Ascending aorta (tissue), 2 donors: ENCODE measurements at regions not wholly inside any gene's neighbourhood (a gene's known extent, or its start where the extent isn't known, plus 50 kb on each side); places are given as distances from the start of the nearest gene placed in this dataset.

Source experiments
- DNase-seq, 2 donors: peaks; one replicate each; pipeline ENCODE4 v3.0.0-alpha.2; 2019; ENCODE audit warnings: low spot score in 2 of 2
- H3K27ac ChIP-seq, 2 donors: fragments of 200-600 bp; sonication (generic); one replicate each; pipeline ENCODE4 v1.5.1; 2016 to 2017; ENCODE audit warnings: mild to moderate bottlenecking in 1 of 2
- H3K27me3 ChIP-seq: fragments of 200-600 bp; sonication (generic); one replicate; pipeline ENCODE4 v1.5.1; 2017
- H3K36me3 ChIP-seq, 2 donors: fragments of 200-600 bp; sonication (generic); one replicate each; pipeline ENCODE4 v1.5.1; 2016
- H3K4me1 ChIP-seq, 2 donors: fragments of 200-600 bp; sonication (generic); one replicate each; pipeline ENCODE4 v1.5.1; 2016 to 2017; ENCODE audit warnings: mild to moderate bottlenecking in 1 of 2
- H3K4me3 ChIP-seq, 2 donors: fragments of 200-600 bp; sonication (generic); one replicate each; pipeline ENCODE4 v1.5.1; 2016 to 2017; ENCODE audit warnings: mild to moderate bottlenecking in 1 of 2
- H3K9me3 ChIP-seq, 2 donors: fragments of 200-600 bp; sonication (generic); one replicate each; pipeline ENCODE4 v1.5.1; 2016
- intact Hi-C: fragments of 100-400 bp; cut with DNase I; formaldehyde crosslinking; loops from one replicate; pipeline ENCODE4 v1.15.1; 2023
- TF ChIP-seq, protein P1 (sequence below), 3 experiments: fragments of 200-600 bp in 2 of 3; fragments of 450-650 bp in 1 of 3; sonication (generic) in 2 of 3; IDR thresholded peaks; one replicate each; pipeline ENCODE4 v1.5.1; 2016 to 2019; ENCODE audit warnings: antibody characterized with exemption in 3 of 3, mild to moderate bottlenecking in 1 of 3, moderate library complexity in 1 of 3

DNA sequence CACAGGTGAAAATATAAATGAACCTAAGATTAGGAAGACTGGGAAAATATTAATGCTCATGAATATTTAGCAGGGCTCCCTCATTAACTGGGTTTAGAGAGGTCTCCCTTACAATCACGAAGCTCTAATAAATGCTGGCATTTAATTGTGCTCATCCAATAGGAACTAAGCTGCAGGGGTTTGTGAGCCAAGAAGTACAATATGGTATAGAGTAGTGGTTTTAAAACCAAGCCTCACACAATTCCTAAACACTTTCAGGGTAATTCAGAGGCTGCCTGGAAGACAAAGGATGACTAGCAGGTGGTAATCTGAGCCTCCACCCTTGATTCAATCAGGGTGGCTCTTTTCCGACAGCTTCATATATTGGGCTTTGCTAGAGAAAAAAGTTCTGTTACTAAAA, 103.3 kb downstream of the GPAM start:
- intact Hi-C loops: no loop called here
- TF ChIP-seq, protein P1, sequence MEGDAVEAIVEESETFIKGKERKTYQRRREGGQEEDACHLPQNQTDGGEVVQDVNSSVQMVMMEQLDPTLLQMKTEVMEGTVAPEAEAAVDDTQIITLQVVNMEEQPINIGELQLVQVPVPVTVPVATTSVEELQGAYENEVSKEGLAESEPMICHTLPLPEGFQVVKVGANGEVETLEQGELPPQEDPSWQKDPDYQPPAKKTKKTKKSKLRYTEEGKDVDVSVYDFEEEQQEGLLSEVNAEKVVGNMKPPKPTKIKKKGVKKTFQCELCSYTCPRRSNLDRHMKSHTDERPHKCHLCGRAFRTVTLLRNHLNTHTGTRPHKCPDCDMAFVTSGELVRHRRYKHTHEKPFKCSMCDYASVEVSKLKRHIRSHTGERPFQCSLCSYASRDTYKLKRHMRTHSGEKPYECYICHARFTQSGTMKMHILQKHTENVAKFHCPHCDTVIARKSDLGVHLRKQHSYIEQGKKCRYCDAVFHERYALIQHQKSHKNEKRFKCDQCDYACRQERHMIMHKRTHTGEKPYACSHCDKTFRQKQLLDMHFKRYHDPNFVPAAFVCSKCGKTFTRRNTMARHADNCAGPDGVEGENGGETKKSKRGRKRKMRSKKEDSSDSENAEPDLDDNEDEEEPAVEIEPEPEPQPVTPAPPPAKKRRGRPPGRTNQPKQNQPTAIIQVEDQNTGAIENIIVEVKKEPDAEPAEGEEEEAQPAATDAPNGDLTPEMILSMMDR (IDR thresholded peaks at IDR 0.05): no peak
- no peaks in the 10 kb centered on the region for H3K36me3 ChIP-seq

DNA sequence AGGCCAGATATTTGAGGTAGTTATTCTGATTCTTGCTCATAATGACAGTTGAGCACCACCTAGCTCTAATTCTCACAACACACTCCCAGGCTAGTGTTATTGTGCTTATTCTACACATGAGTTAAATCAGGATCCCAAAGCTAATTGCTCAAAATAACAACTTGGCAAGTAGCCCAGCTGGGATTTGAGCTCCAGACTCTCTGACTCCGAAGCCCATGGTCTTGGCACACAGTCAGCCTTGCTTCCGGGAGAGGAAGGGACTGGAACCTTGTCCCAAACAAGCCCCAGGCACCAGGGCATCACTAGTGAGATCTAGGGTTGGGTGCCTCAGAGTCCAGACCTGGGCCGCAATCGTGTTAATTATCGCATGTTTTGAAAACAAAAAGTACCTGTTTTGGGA, 101.4 kb downstream of the GPAM start:
- H3K27ac ChIP-seq: no peak overlapping the region
- TF ChIP-seq, protein P1 (IDR thresholded peaks at IDR 0.05): no peak
- H3K36me3 ChIP-seq: no peaks in the 10 kb centered on the region
- peaks cover 0 to 2% of the 10 kb centered on the region in 2 donors for H3K4me1 ChIP-seq
- no peak overlapping the region for H3K4me3 ChIP-seq
- intact Hi-C loops: no loop called here
- DNase-seq: no peak
- H3K27me3 ChIP-seq: no peaks in the 10 kb centered on the region
- no peaks in the 10 kb centered on the region for H3K9me3 ChIP-seq

More for the DNA sequence above, 103.3 kb downstream of the GPAM start:
- Histone ChIP-seq H3K27me3 (no peaks in the 10 kb centered on the region), H3K27ac (no peak overlapping the region), H3K9me3 (no peaks in the 10 kb centered on the region), H3K4me1 (peaks cover 0 to 2% of the 10 kb centered on the region in 2 donors), H3K4me3 (no peak overlapping the region)
- no peak for DNase-seq

DNA sequence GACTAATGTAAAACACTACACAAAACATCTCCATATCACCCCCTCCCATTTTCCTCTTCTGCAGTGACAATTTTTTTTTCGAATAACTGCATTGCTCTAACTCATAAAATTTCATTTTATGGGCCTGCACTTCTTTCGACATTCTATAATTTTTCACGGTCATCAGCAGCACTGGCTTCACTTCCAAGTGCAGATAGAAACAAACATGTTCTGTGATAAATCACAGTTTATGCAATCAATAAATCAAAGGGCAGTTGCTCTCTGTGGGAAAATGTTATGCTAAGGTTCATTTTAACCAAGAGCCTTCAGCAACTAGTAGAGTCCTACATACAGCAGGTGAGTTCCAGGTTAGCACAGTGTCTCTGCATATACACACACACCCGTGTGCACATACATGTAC, 100.1 kb downstream of the GPAM start:
- intact Hi-C loops: no loop called here

DNA sequence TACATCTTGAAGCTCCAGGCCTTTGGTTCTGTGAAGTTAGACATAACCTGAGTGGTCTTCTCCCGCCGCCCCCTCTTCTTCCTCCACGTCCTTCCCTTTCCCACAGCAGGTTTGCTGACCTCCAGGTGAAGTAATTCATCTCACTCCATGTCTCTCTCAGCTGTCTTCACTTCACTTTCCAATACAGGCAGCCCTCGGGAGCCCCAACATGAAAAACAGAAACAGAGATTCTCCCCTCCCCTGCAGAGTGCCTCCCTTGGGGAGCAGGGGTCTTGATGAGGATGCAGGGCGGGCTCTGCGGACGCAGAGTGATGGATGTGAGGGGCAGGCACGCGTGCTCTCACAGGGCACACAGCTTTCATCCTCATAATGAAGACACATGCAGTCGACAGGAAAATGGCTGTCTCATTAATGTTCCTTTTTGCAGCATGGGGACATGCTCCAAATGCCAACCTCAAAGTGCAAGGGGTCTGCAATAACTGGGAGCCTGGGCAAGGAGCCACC, 95.6 kb downstream of the GPAM start:
- no peaks in the 10 kb centered on the region for H3K27me3 ChIP-seq
- H3K27ac ChIP-seq: no peak overlapping the region
- no peaks in the 10 kb centered on the region for H3K9me3 ChIP-seq
- H3K4me1 ChIP-seq: no peaks in the 10 kb centered on the region
- intact Hi-C loops: no loop called here
- H3K36me3 ChIP-seq: no peaks in the 10 kb centered on the region
- no peak overlapping the region for H3K4me3 ChIP-seq
- no peak for DNase-seq
- TF ChIP-seq, protein P1 (IDR thresholded peaks at IDR 0.05): no peak

More for the DNA sequence above, 100.1 kb downstream of the GPAM start:
- no peak for DNase-seq
- H3K4me1 ChIP-seq: peaks cover 0 to 2% of the 10 kb centered on the region in 2 donors
- no peak overlapping the region for H3K27ac ChIP-seq
- H3K9me3 ChIP-seq: no peaks in the 10 kb centered on the region
- no peaks in the 10 kb centered on the region for H3K36me3 ChIP-seq
- no peaks in the 10 kb centered on the region for H3K27me3 ChIP-seq
- H3K4me3 ChIP-seq: no peak overlapping the region
- TF ChIP-seq, protein P1 (IDR thresholded peaks at IDR 0.05): no peak

DNA sequence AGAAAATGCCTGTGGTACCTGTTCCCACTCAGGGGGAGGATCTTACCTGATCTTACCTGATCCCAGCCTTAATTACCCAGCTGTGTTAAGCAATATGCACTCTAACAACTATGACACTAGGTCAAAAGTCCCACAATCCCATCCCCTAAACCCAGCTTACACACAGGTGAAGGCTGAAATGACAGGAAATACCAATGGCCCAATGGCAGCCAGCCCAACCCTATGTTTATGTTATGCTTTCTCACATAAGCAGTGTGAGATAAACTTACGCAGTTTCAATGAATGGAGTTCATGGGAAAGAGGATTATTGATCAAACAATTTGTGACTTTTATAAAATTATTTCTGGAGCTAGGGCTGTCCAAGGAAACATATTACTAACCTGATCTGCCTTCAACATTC, 91.9 kb downstream of the GPAM start:
- intact Hi-C loops: no loop called here
- Histone ChIP-seq H3K36me3 (no peaks in the 10 kb centered on the region), H3K27me3 (no peaks in the 10 kb centered on the region), H3K4me1 (no peaks in the 10 kb centered on the region), H3K9me3 (no peaks in the 10 kb centered on the region), H3K4me3 (no peak overlapping the region), H3K27ac (no peak overlapping the region)
- TF ChIP-seq, protein P1 (IDR thresholded peaks at IDR 0.05): no peak
- no peak for DNase-seq

DNA sequence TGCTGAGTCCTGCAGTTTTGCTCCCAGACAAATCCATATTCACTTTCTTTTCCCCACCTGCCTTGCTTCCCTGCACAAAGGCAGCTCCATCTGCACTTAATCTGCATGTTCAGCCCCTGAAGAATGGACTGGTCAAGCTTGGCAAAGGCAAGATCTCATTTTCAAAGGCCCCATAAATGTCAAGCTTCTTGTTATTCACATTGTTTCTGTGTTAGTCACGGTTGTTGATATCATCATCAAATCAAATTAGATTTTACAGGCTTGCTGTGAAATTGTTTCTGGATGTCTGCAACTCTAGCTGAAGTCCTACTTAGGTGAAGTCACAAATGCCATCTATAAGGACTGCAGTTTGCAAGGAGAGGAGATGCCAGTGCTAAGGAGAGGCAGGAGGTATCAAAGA, 91.0 kb downstream of the GPAM start:
- intact Hi-C loops: no loop called here
- DNase-seq: no peak
- Histone ChIP-seq H3K36me3 (no peaks in the 10 kb centered on the region), H3K9me3 (no peaks in the 10 kb centered on the region), H3K27me3 (no peaks in the 10 kb centered on the region), H3K27ac (no peak overlapping the region), H3K4me1 (no peaks in the 10 kb centered on the region), H3K4me3 (no peak overlapping the region)
- TF ChIP-seq, protein P1 (IDR thresholded peaks at IDR 0.05): no peak
